IgD-negative memory B cell (primary cell): ENCODE measurements at regions not wholly inside any gene's neighbourhood (a gene's known extent, or its start where the extent isn't known, plus 50 kb on each side); places are given as distances from the start of the nearest gene placed in this dataset.

Source experiments
- H3K27ac Mint-ChIP-seq, 3 donors: one replicate each; pipeline ENCODE4 v1.8.0; 2020 to 2022; ENCODE audit warnings: mild to moderate bottlenecking in 3 of 3, mixed read lengths in 3 of 3, moderate library complexity in 1 of 3
- H3K27me3 Mint-ChIP-seq: one replicate; pipeline ENCODE4 v1.8.0; 2021; ENCODE audit warnings: mixed read lengths
- H3K36me3 Mint-ChIP-seq: one replicate; pipeline ENCODE4 v1.8.0; 2020; ENCODE audit warnings: mild to moderate bottlenecking, mixed read lengths
- H3K4me1 Mint-ChIP-seq, 3 donors: one replicate each; pipeline ENCODE4 v1.8.0; 2020 to 2022; ENCODE audit warnings: mixed read lengths in 3 of 3, mild to moderate bottlenecking in 1 of 3
- H3K4me3 Mint-ChIP-seq, 4 donors: one replicate each; pipeline ENCODE4 v1.8.0; 2020 to 2022; ENCODE audit warnings: mild to moderate bottlenecking in 4 of 4, mixed read lengths in 4 of 4, moderate library complexity in 3 of 4
- H3K9me3 Mint-ChIP-seq, 3 donors: one replicate each; pipeline ENCODE4 v1.8.0; 2020 to 2021; ENCODE audit warnings: mixed read lengths in 3 of 3, mild to moderate bottlenecking in 1 of 3

GRCh38 chr10:90168244-90168643, 466.9 kb downstream of the KIF20B start:
- H3K27ac Mint-ChIP-seq = no peak overlapping the region

GRCh38 chr10:90171014-90171722, 469.8 kb downstream of the KIF20B start:
- H3K27me3 Mint-ChIP-seq = no peaks in the 10 kb centered on the region
- peaks cover 3% of the 10 kb centered on the region for H3K36me3 Mint-ChIP-seq
- H3K4me3 Mint-ChIP-seq = no peak overlapping the region
- H3K4me1 Mint-ChIP-seq = peaks cover 0 to 2% (median 0%) of the 10 kb centered on the region in 3 donors
- H3K9me3 Mint-ChIP-seq = peaks cover 0 to 3% (median 2%) of the 10 kb centered on the region in 3 donors
- H3K27ac Mint-ChIP-seq = no peak overlapping the region

More at GRCh38 chr10:90168244-90168643, 466.9 kb downstream of the KIF20B start:
- Mint-ChIP-seq H3K4me1 (peaks cover 0 to 2% (median 0%) of the 10 kb centered on the region in 3 donors), H3K27me3 (peaks cover 1% of the 10 kb centered on the region), H3K36me3 (peaks cover 6% of the 10 kb centered on the region), H3K4me3 (no peak overlapping the region), H3K9me3 (peaks cover 0 to 6% (median 0%) of the 10 kb centered on the region in 3 donors)

GRCh38 chr10:90174531-90174930, 473.1 kb downstream of the KIF20B start:
- H3K9me3 Mint-ChIP-seq = peaks cover 0 to 2% (median 1%) of the 10 kb centered on the region in 3 donors
- no peak overlapping the region for H3K4me3 Mint-ChIP-seq
- H3K27ac Mint-ChIP-seq = no peak overlapping the region
- H3K27me3 Mint-ChIP-seq = no peaks in the 10 kb centered on the region
- peaks cover 0 to 2% (median 0%) of the 10 kb centered on the region in 3 donors for H3K4me1 Mint-ChIP-seq
- no peaks in the 10 kb centered on the region for H3K36me3 Mint-ChIP-seq

- Mint-ChIP-seq H3K9me3 (peaks cover 0 to 2% (median 1%) of the 10 kb centered on the region in 3 donors), H3K4me3 (no peak overlapping the region), H3K36me3 (no peaks in the 10 kb centered on the region), H3K27me3 (no peaks in the 10 kb centered on the region), H3K27ac (no peak overlapping the region), H3K4me1 (peaks cover 0 to 2% (median 0%) of the 10 kb centered on the region in 3 donors)
These were observed 473.8 kb downstream of the KIF20B start for GRCh38 chr10:90175161-90175681.

GRCh38 chr10:90179696-90180407, 478.5 kb downstream of the KIF20B start:
- Mint-ChIP-seq H3K4me1 (no peaks in the 10 kb centered on the region), H3K9me3 (no peaks in the 10 kb centered on the region), H3K27me3 (no peaks in the 10 kb centered on the region), H3K27ac (no peak overlapping the region), H3K4me3 (no peak overlapping the region), H3K36me3 (peaks cover 1% of the 10 kb centered on the region)

- Mint-ChIP-seq H3K27ac (no peak overlapping the region), H3K9me3 (no peaks in the 10 kb centered on the region), H3K36me3 (peaks cover 1% of the 10 kb centered on the region), H3K27me3 (no peaks in the 10 kb centered on the region), H3K4me3 (no peak overlapping the region), H3K4me1 (no peaks in the 10 kb centered on the region)
These were observed 479.7 kb downstream of the KIF20B start for GRCh38 chr10:90180886-90181691.

GRCh38 chr10:90192825-90193224, 491.4 kb downstream of the KIF20B start:
- Mint-ChIP-seq H3K27ac (no peak overlapping the region), H3K36me3 (peaks cover 2% of the 10 kb centered on the region), H3K4me1 (peaks cover 0 to 1% (median 0%) of the 10 kb centered on the region in 3 donors)

GRCh38 chr10:90193240-90193985, 492.0 kb downstream of the KIF20B start:
- Mint-ChIP-seq H3K36me3 (peaks cover 2% of the 10 kb centered on the region), H3K27me3 (no peaks in the 10 kb centered on the region), H3K4me1 (peaks cover 0 to 1% (median 0%) of the 10 kb centered on the region in 3 donors), H3K9me3 (no peaks in the 10 kb centered on the region), H3K4me3 (no peak overlapping the region), H3K27ac (no peak overlapping the region)

More at GRCh38 chr10:90192825-90193224, 491.4 kb downstream of the KIF20B start:
- H3K27me3 Mint-ChIP-seq = no peaks in the 10 kb centered on the region
- H3K9me3 Mint-ChIP-seq = no peaks in the 10 kb centered on the region
- no peak overlapping the region for H3K4me3 Mint-ChIP-seq

GRCh38 chr10:90195288-90195840, 494.0 kb downstream of the KIF20B start:
- H3K4me3 Mint-ChIP-seq = no peak overlapping the region
- no peak overlapping the region for H3K27ac Mint-ChIP-seq
- H3K36me3 Mint-ChIP-seq = peaks cover 2% of the 10 kb centered on the region
- no peaks in the 10 kb centered on the region for H3K27me3 Mint-ChIP-seq
- H3K4me1 Mint-ChIP-seq = peaks cover 0 to 1% (median 0%) of the 10 kb centered on the region in 3 donors
- no peaks in the 10 kb centered on the region for H3K9me3 Mint-ChIP-seq

- H3K4me3 Mint-ChIP-seq = no peak overlapping the region
- no peaks in the 10 kb centered on the region for H3K27me3 Mint-ChIP-seq
- no peaks in the 10 kb centered on the region for H3K4me1 Mint-ChIP-seq
- peaks cover 2% of the 10 kb centered on the region for H3K36me3 Mint-ChIP-seq
- no peak overlapping the region for H3K27ac Mint-ChIP-seq
- no peaks in the 10 kb centered on the region for H3K9me3 Mint-ChIP-seq
These were observed 496.4 kb downstream of the KIF20B start for GRCh38 chr10:90197766-90198165.

- no peaks in the 10 kb centered on the region for H3K9me3 Mint-ChIP-seq
- H3K27ac Mint-ChIP-seq = no peak overlapping the region
- H3K4me3 Mint-ChIP-seq = no peak overlapping the region
- H3K36me3 Mint-ChIP-seq = peaks cover 2% of the 10 kb centered on the region
- H3K27me3 Mint-ChIP-seq = no peaks in the 10 kb centered on the region
- no peaks in the 10 kb centered on the region for H3K4me1 Mint-ChIP-seq
These were observed 497.7 kb downstream of the KIF20B start for GRCh38 chr10:90199093-90199492.

GRCh38 chr10:90199513-90199912, 498.1 kb downstream of the KIF20B start:
- Mint-ChIP-seq H3K4me3 (no peak overlapping the region), H3K27me3 (no peaks in the 10 kb centered on the region), H3K27ac (no peak overlapping the region), H3K4me1 (no peaks in the 10 kb centered on the region), H3K36me3 (peaks cover 2% of the 10 kb centered on the region), H3K9me3 (no peaks in the 10 kb centered on the region)

GRCh38 chr10:90204131-90204955, 503.0 kb downstream of the KIF20B start:
- Mint-ChIP-seq H3K27me3 (no peaks in the 10 kb centered on the region), H3K4me1 (no peaks in the 10 kb centered on the region), H3K4me3 (no peak overlapping the region), H3K27ac (no peak overlapping the region), H3K36me3 (no peaks in the 10 kb centered on the region), H3K9me3 (no peaks in the 10 kb centered on the region)
